HG03025 (cell line): ENCODE measurements at regions not wholly inside any gene's neighbourhood (a gene's known extent, or its start where the extent isn't known, plus 50 kb on each side); places are given as distances from the start of the nearest gene placed in this dataset.
"Not testable (repeated sequence)": the region's sequence is repeated elsewhere in the genome, so short reads cannot be mapped to it uniquely, and the experiment has no call there.

Source experiments
- ATAC-seq: cut with Tn5 transposase; IDR thresholded peaks from one replicate; pipeline ENCODE4 v1.9.1; 2021; ENCODE audit warnings: mild to moderate bottlenecking, moderate library complexity; ENCODE audit not compliant: unreplicated experiment, low FRiP score

GRCh38 chr2:219829667-219830352 is 202.4 kb downstream of the SLC4A3 start:
- no peak for ATAC-seq

GRCh38 chr2:219830353-219830738 is 202.9 kb downstream of the SLC4A3 start:
- ATAC-seq = no peak

GRCh38 chr2:219831957-219832356 is 204.5 kb downstream of the SLC4A3 start:
- no peak for ATAC-seq

GRCh38 chr2:219832904-219833303 is 205.5 kb downstream of the SLC4A3 start:
- no peak for ATAC-seq

- no peak for ATAC-seq
Measured at GRCh38 chr2:219835493-219835892, 208.1 kb downstream of the SLC4A3 start.

GRCh38 chr2:219836647-219837177 is 209.3 kb downstream of the SLC4A3 start:
- ATAC-seq = no peak

- ATAC-seq = peak; percentile 80
Measured at GRCh38 chr2:219844401-219845091, 217.1 kb downstream of the SLC4A3 start.

GRCh38 chr2:219848882-219849281 is 221.5 kb downstream of the SLC4A3 start:
- no peak for ATAC-seq

GRCh38 chr2:219851169-219851568 is 223.7 kb downstream of the SLC4A3 start:
- ATAC-seq = no peak

GRCh38 chr2:219851801-219852481 is 224.5 kb downstream of the SLC4A3 start:
- no peak for ATAC-seq

GRCh38 chr2:219852626-219853025 is 225.2 kb downstream of the SLC4A3 start:
- no peak for ATAC-seq

GRCh38 chr2:219856602-219857001 is 229.2 kb downstream of the SLC4A3 start:
- ATAC-seq = no peak

GRCh38 chr2:219857751-219858150 is 230.3 kb downstream of the SLC4A3 start:
- ATAC-seq = no peak

- ATAC-seq = no peak
Measured at GRCh38 chr2:219861307-219861706, 233.9 kb downstream of the SLC4A3 start.

GRCh38 chr2:219864154-219864553 is 236.7 kb downstream of the SLC4A3 start:
- ATAC-seq = no peak

GRCh38 chr2:219868635-219869034 is 241.2 kb downstream of the SLC4A3 start:
- ATAC-seq = no peak

GRCh38 chr2:219870041-219870440 is 242.6 kb downstream of the SLC4A3 start:
- no peak for ATAC-seq

GRCh38 chr2:219871351-219871750 is 243.9 kb downstream of the SLC4A3 start:
- ATAC-seq = no peak

GRCh38 chr2:219875036-219875435 is 247.6 kb downstream of the SLC4A3 start:
- no peak for ATAC-seq

GRCh38 chr2:219875986-219876385 is 248.6 kb downstream of the SLC4A3 start:
- not testable (repeated sequence) for ATAC-seq

GRCh38 chr2:219876931-219877330 is 249.5 kb downstream of the SLC4A3 start:
- no peak for ATAC-seq
